ENCODE measurements at regions not wholly inside any gene's neighbourhood (a gene's known extent, or its start where the extent isn't known, plus 50 kb on each side); places are given as distances from the start of the nearest gene placed in this dataset.

DNA sequence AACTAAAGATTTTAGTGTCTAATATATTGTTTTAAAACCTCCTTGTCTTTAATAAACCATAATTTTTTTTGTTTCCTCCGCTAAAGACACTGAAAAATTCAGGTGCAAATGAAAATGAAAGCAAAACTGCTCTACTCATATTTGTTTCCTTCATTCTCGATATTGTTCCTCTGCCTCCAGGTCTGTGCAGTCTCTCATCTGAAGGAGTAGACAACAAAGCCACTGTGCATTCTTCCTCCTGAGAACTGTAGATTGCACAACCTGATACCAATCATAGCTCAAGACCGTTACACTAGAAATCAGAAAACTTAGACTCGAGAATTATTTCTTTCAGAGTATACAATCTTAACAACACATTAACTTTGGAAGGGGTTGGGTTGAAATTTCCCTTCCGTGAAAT is 373.1 kb upstream of the CXADR start:
- in situ Hi-C loops (cut with HindIII; ENCODE audit: low sequenced_read_pairs), result no loop called here
- TF ChIP-seq, protein P1, sequence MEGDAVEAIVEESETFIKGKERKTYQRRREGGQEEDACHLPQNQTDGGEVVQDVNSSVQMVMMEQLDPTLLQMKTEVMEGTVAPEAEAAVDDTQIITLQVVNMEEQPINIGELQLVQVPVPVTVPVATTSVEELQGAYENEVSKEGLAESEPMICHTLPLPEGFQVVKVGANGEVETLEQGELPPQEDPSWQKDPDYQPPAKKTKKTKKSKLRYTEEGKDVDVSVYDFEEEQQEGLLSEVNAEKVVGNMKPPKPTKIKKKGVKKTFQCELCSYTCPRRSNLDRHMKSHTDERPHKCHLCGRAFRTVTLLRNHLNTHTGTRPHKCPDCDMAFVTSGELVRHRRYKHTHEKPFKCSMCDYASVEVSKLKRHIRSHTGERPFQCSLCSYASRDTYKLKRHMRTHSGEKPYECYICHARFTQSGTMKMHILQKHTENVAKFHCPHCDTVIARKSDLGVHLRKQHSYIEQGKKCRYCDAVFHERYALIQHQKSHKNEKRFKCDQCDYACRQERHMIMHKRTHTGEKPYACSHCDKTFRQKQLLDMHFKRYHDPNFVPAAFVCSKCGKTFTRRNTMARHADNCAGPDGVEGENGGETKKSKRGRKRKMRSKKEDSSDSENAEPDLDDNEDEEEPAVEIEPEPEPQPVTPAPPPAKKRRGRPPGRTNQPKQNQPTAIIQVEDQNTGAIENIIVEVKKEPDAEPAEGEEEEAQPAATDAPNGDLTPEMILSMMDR (IDR thresholded peaks at IDR 0.05; ENCODE audit: low read depth, low read length), result no peak
- no peak for DNase-seq (ENCODE audit: low read depth, low spot score)
- no peak overlapping the region for H3K4me3 ChIP-seq (ENCODE audit: low read depth, low read length)

DNA sequence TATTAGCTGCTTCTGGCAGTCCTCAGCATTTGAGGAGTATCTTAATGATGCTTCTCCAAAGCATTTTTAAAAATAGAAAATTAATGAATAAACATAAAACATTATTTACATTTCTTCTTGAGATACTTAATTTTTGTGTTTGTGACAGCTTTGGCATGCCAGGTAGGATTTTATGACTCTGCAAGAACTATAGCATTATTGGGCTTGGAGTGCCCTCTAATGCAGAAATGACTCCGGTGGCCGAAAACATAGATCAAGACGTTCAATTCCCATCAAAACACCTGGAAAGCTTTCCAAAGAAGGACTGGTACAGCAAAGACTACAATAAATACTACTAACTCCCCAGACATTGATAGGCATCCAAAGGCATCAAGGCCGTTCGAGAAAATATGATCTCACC is 366.4 kb upstream of the CXADR start:
- DNase-seq (ENCODE audit: low read depth, low spot score), result no peak
- TF ChIP-seq, protein P1 (IDR thresholded peaks at IDR 0.05; ENCODE audit: low read depth, low read length), result no peak
- no peak overlapping the region for H3K4me3 ChIP-seq (ENCODE audit: low read depth, low read length)
- in situ Hi-C loops (cut with HindIII; ENCODE audit: low sequenced_read_pairs), result no loop called here

GRCh38 chr21:17159697-17160096 is 353.1 kb upstream of the CXADR start:
- TF ChIP-seq, protein P1 (IDR thresholded peaks at IDR 0.05; ENCODE audit: low read depth, low read length), result no peak
- no peak for DNase-seq (ENCODE audit: low read depth, low spot score)
- in situ Hi-C loops (cut with HindIII; ENCODE audit: low sequenced_read_pairs), result no loop called here
- no peak overlapping the region for H3K4me3 ChIP-seq (ENCODE audit: low read depth, low read length)

DNA sequence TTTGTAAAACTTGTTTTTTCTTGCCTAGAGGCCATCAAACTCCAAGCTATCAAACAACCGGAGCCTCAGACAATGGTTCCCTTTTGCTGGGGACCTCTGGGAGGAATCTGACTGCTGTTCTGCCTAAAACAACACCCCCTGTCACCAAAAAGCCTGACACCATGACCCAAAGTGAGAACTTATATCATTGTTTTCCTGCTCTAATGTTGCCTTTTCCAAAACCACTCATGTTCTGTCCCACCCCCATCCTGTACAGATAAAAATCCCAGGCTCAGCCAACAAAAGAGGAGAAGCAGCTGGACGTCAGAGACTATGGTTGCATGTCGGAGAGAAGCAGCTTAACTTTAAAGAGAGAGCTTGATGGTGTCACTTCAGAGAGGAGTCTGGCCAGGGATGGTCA is 327.2 kb upstream of the CXADR start:
- no peak overlapping the region for H3K4me3 ChIP-seq (ENCODE audit: low read depth, low read length)
- no peak for DNase-seq (ENCODE audit: low read depth, low spot score)
- TF ChIP-seq, protein P1 (IDR thresholded peaks at IDR 0.05; ENCODE audit: low read depth, low read length), result no peak
- in situ Hi-C loops (cut with HindIII; ENCODE audit: low sequenced_read_pairs), result no loop called here

DNA sequence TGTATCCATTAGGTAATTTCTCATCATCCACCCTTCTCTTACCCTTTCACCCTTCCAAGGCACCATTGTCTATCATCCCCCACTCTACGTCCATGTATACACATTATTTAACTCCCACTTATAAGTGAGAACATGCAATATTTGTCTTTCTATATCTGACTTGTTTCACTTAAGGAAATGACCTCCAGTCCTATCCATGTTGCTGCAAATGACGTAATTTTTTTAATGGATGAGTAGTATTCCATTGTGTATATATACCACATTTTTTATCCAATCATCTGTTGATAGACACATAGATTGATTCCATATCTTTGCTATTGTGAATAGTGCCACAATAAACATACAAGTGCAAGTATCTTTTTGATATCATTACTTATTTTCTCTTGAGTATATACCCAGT is 322.9 kb upstream of the CXADR start:
- DNase-seq (ENCODE audit: low read depth, low spot score), result no peak
- in situ Hi-C loops (cut with HindIII; ENCODE audit: low sequenced_read_pairs), result no loop called here
- no peak overlapping the region for H3K4me3 ChIP-seq (ENCODE audit: low read depth, low read length)
- TF ChIP-seq, protein P1 (IDR thresholded peaks at IDR 0.05; ENCODE audit: low read depth, low read length), result no peak

GRCh38 chr21:17191346-17191993 is 321.4 kb upstream of the CXADR start:
- TF ChIP-seq, protein P1 (IDR thresholded peaks at IDR 0.05; ENCODE audit: low read depth, low read length), result no peak
- H3K4me3 ChIP-seq (ENCODE audit: low read depth, low read length), result no peak overlapping the region
- in situ Hi-C loops (cut with HindIII; ENCODE audit: low sequenced_read_pairs), result no loop called here
- DNase-seq (ENCODE audit: low read depth, low spot score), result no peak

Measured in astrocyte of the spinal cord (primary cell).